Astrocyte (in vitro differentiated cells and primary cell): ENCODE measurements at regions not wholly inside any gene's neighbourhood (a gene's known extent, or its start where the extent isn't known, plus 50 kb on each side); places are given as distances from the start of the nearest gene placed in this dataset.

ENCODE experiments used
- CTCF ChIP-seq: IDR thresholded peaks from 2 replicates; pipeline ENCODE4 v1.5.1; 2011; ENCODE audit warnings: low read depth, mild to moderate bottlenecking, inconsistent platforms, low read length, moderate library complexity; ENCODE audit not compliant: insufficient read depth
- EZH2 ChIP-seq: IDR thresholded peaks from 2 replicates; pipeline ENCODE4 v1.6.1; 2012; ENCODE audit warnings: mild to moderate bottlenecking, low read length, inconsistent platforms; ENCODE audit not compliant: insufficient read depth

GRCh38 chr9:95756101-95756500, 119.4 kb upstream of the ERCC6L2 start:
- TF ChIP-seq EZH2 (no peak), CTCF (no peak)
